HFF-Myc (cell line): ENCODE measurements at regions not wholly inside any gene's neighbourhood (a gene's known extent, or its start where the extent isn't known, plus 50 kb on each side); places are given as distances from the start of the nearest gene placed in this dataset.

Source experiments
- DNase-seq: peaks from one replicate; pipeline ENCODE4 v3.0.0-alpha.2; 2011; ENCODE audit warnings: low read depth; ENCODE audit errors: extremely low read depth
- H3K4me3 ChIP-seq: replicated peaks from 2 replicates; pipeline ENCODE4 v1.5.1; 2011; ENCODE audit warnings: low read depth, mild to moderate bottlenecking, control low read depth, low read length
- CTCF ChIP-seq: IDR thresholded peaks from 2 replicates; pipeline ENCODE4 v1.5.1; 2012; ENCODE audit warnings: mild to moderate bottlenecking, low read depth, low read length, control low read depth; ENCODE audit errors: missing control alignments

DNA sequence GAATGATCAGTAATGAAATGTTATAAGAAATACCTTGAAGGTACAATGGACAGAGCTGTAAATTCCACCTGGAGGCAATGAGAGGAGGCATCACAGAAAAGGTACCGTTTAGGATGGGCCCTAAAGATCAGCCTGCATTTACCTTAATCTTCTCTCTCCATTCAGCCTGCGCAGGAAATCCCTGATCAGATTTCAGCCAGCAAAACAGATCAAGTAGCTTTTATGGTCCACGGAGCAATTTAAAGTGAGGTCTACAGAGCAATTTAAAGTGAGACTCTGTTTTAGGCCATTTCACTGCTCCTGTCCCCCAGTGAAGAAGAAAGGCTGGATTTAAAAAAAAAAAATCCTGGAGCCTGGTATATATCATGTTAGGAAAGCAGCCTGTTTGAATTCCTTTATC lies 195.1 kb upstream of the VCX start:
- no peak for TF ChIP-seq CTCF
- no peak for DNase-seq
- no peak overlapping the region for H3K4me3 ChIP-seq

DNA sequence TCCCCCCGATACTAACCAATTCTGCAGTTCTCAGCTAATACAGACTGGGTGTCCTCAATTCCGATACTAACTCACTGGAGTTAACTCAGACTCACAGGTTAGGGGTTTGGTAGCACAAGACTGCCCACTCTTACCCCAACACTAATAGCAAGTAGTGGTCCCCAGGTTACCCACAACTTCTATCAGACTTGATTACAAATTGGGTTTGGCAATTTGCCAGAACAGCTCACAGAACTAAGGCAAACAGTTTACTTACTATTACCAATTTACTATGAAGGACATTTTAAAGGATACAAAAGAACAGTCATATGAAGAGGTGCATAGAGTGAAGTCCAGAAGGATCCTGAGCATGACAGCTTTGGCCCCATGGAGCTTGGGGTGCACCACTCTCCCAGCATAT lies 201.8 kb upstream of the VCX start:
- DNase-seq: no peak
- no peak for TF ChIP-seq CTCF
- no peak overlapping the region for H3K4me3 ChIP-seq

DNA sequence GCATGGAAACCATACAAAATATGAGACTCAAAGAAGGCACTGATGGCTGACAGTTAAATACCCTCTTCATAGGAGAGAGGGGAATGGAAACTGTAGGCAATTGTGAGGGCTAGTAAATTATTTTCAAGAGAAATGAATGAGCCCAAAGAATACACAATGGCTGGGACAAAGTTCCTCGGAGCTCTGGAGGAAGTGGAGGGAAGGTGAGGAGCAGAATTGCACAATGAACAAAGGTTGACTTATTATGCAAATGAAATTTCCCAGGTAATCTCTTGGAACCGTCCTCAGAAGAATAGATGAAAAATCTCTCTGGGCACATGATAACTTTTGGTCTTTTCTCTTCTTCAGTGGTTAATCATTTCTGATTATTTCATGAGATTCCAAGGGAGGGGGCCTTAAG lies 202.6 kb upstream of the VCX start:
- no peak overlapping the region for H3K4me3 ChIP-seq
- DNase-seq: no peak
- no peak for TF ChIP-seq CTCF

- no peak overlapping the region for H3K4me3 ChIP-seq
- no peak for DNase-seq
- TF ChIP-seq CTCF: no peak
These were observed 204.8 kb upstream of the VCX start for GRCh38 chrX:7638078-7638710.

GRCh38 chrX:7637066-7637465 lies 205.9 kb upstream of the VCX start:
- no peak overlapping the region for H3K4me3 ChIP-seq
- no peak for TF ChIP-seq CTCF
- DNase-seq: no peak

- no peak for TF ChIP-seq CTCF
- no peak for DNase-seq
- no peak overlapping the region for H3K4me3 ChIP-seq
These were observed 207.4 kb upstream of the VCX start for GRCh38 chrX:7635604-7636003.

GRCh38 chrX:7620560-7620959 lies 222.4 kb upstream of the VCX start:
- TF ChIP-seq CTCF: no peak
- DNase-seq: no peak
- H3K4me3 ChIP-seq: no peak overlapping the region
